Suppressor macrophage (primary cell): ENCODE measurements at regions not wholly inside any gene's neighbourhood (a gene's known extent, or its start where the extent isn't known, plus 50 kb on each side); places are given as distances from the start of the nearest gene placed in this dataset.
"Not testable (repeated sequence)": the region's sequence is repeated elsewhere in the genome, so short reads cannot be mapped to it uniquely, and the experiment has no call there.

ENCODE experiments used
- DNase-seq, 4 experiments: peaks; one replicate each; pipeline ENCODE4 v3.0.0-alpha.2; 2020 to 2022

GRCh38 chr5:174828804-174829510 is 104.6 kb downstream of the MSX2 start:
- DNase-seq = no peak

GRCh38 chr5:174827558-174827957 is 103.2 kb downstream of the MSX2 start:
- DNase-seq = no peak

DNA sequence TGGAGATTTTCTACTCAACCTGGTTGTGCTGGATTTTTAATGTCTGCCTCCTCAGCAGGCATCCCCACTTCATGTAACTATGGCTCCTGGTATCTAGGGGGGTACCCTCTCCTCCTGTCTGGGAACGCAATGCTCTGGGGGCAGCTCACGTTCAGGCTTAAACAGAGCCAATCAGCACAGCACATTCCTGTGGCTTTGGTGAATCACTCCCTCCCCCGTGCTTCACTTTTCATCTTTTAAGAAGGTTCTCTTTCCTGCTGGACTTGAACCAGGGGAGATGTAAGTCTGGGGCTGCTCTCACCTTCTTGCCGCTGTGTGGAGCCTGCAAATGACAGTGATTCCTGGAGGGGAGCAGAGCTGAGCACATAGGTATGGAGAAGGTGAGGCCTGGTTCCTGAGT is 101.2 kb downstream of the MSX2 start:
- no peak for DNase-seq

DNA sequence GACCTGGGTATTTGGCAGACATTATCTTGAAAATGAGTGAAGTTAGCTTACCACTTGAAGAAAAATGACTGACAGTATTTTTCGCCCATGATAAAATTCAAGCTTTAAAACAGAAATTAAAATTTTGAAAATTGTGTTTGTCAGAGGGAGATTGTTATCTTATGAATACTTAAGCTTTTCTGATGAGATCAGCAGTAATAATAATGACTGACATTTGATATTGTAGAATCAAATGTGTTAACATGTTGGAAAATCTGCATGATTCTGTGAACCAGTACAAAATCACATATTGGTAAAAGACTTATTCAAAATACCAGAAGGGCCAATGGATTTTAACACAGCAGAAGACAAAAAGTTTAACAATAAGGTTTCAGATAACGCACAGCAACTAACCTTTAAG is 94.0 kb downstream of the MSX2 start:
- DNase-seq = no peak

- no peak for DNase-seq
Measured at GRCh38 chr5:174817610-174818009, 93.2 kb downstream of the MSX2 start.

DNA sequence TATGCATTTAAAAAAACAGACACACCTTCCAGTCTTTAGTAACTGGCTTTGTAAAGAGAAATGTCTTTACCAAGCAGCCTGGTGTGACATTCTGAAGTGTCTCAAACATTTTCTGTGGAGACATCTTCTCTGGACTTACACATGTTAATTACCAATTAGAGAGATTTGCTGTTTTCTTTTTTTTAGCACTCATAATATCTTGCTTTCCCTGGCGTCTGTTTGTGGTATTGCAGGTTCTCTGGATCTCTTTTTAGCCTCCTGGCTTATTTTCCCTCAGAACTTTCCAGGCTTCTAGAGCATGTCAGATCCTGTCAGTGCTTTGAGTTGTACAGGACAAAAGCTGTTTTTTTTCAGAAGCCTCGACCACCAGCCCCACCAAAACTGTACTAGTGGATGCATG is 92.5 kb downstream of the MSX2 start:
- peak in 1 of 4 experiments; percentile 2 for DNase-seq

GRCh38 chr5:174811438-174811837 is 87.1 kb downstream of the MSX2 start:
- no peak for DNase-seq

- DNase-seq = no peak
Measured at GRCh38 chr5:174810796-174811195, 86.4 kb downstream of the MSX2 start.

- DNase-seq = no peak
Measured at GRCh38 chr5:174807471-174807870, 83.1 kb downstream of the MSX2 start.

DNA sequence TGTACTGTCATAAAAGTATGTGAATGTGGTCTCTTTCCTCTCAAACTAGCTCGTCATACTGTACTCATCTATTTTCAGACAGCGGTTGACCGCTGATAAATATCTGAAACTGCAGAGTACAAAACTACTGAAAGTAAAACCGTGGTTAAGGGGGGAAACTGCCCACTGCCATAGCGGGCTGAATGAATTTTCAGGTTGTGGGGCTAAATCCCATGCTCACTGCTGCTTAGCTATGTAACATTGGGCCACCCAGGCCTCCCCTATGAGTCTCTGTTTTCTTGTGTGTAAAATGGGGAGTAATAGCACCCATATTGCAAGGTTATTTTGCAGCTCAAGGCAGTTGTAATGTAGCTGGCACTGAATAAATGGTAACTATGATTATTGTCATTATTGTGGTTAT is 82.3 kb downstream of the MSX2 start:
- DNase-seq = no peak

DNA sequence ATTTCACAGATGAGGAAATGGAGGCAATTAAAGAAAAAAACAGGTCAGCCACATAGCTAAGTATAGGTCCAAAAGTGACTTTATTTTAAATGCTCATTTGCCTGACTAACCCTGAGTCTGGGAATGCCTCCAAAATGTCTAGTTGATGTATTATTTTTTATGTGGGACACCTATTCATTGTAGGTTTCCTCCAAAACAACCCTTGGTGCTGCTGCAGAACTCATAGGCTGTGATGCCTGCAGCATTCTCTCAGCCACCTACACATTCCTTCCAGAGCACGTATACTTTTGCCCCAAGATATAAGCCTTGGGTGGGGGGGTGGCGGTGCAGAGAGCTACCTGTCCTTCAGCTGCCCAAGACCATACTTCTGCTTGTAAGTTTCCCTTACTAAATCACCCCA is 77.4 kb downstream of the MSX2 start:
- no peak for DNase-seq

- no peak for DNase-seq
Measured at GRCh38 chr5:174800435-174800834, 76.1 kb downstream of the MSX2 start.

DNA sequence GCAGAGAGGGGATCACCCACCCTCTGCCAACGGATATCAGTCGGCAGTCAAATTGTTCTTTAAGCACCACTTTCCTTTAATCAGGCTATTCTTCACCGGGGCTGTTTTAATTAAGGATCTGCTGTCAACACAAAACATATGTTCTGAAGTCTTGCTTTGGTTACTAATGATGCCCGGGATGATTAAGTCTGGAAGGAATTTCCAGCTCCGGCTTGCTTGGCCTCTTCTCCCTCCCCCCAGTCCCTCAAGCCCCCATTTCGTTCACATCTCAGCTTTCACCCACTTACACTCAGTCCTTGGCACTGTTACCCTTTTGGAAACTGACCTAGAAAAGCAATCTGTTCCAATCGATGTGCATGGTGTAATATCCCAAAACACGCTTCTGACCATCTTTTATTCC is 74.7 kb downstream of the MSX2 start:
- DNase-seq = no peak

GRCh38 chr5:174798551-174798951 is 74.2 kb downstream of the MSX2 start:
- no peak for DNase-seq

GRCh38 chr5:174796711-174797192 is 72.4 kb downstream of the MSX2 start:
- DNase-seq = no peak

DNA sequence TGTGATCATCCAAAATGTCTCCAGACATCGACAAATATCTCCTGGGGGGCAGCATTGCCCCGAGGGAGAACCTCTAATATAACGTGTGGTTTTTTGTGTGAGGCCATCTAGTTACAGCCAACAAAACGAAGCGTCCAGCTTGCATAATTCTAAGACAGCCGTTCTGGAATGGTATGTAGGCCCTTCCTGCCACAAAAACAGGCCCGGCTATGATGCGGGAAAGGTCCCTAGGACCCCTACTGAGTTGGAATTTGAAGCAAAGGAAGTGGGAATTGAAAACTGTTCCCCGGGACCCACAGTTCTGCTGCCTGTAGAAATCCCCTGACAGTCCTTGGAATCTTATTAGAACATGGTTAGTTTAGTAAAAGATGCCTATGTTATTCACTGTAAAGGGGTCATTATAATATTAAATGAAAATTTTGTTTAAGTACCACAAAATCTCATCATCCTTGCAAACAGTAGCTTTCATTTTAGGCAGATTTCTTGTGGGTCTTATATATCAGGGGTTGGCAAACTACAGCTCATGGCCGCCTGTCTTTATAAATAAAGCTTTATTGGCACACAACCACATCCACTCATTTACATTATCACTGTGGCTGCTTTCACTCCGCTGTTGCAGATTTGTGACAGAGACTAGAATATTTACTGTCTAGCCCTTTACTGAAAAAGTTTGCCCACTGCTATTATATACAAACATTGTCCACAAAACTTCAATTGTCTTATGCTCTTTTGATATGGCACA is 70.7 kb downstream of the MSX2 start:
- DNase-seq = no peak

GRCh38 chr5:174793684-174794328 is 69.4 kb downstream of the MSX2 start:
- DNase-seq = peak; percentile 51 to 85 (median 74)

DNA sequence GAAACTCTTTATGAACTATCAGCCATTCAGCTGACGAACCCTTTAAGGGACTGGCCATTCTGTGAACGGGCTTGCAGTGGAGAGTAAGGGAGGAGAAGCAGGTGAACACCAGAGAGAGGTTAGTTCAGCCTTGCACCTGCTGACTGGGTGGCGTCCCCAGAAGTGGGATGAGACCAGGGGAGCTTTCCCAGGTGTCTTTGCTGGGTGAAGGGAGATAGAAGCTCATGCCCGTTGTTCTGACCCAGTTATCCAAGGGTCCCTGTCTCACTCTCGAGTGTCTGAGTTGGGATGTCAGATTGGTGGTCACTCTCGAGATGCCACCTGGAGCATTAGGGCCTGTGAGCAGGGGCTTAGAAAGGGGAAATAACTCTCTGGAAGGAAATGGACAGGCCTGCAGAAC is 68.7 kb downstream of the MSX2 start:
- DNase-seq = no peak

- not testable (repeated sequence) for DNase-seq
Measured at GRCh38 chr5:174792265-174792664, 67.9 kb downstream of the MSX2 start.

DNA sequence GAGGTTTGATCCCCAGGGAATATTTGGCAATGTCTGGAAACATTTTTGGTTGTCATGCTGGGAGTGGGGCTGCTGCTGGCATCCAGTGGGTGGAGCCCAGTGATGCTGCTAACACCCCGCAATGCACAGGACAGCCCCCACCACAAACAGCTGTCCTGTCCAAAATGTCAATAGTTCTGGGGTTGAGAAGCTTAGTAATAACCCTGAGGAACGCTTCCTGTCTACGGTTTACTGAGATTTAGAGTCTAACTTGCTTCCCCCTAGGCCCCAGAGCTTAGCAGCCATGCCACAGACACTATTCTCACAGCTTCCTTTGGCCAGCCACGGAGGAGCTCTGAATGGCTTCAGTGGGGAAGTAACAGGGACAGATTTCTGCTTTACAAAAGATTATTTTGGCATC is 66.5 kb downstream of the MSX2 start:
- DNase-seq = peak in 1 of 4 experiments; percentile 9

GRCh38 chr5:174789596-174789995 is 65.2 kb downstream of the MSX2 start:
- DNase-seq = no peak

DNA sequence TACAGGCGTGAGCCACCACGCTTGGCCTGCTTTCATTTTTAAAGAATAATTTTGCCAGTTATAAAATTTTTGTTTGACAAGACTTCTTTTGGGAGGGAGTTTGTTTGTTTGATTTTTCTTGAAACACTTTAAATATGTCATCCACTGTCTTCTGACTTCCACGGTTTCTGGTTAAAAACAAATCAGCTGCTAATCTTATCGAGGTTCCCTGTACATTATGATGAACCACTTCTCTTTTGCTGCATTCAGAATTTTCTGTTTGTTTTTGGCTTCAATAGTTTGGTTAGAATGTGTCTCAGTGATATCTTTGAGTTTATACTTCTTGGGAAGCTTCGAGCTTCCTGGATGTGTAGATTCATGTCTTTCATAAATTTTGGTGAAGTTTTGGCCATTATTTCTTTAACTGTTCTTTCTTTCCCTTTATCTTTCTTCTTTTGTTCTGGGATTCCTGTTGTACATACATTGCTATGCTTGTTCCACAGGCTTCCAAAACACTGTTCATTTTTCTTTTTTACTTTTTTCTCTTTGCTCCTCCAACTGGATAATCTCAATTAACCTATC is 60.8 kb downstream of the MSX2 start:
- no peak for DNase-seq
